HG03039 (cell line): ENCODE measurements at regions not wholly inside any gene's neighbourhood (a gene's known extent, or its start where the extent isn't known, plus 50 kb on each side); places are given as distances from the start of the nearest gene placed in this dataset.
"Not testable (repeated sequence)": the region's sequence is repeated elsewhere in the genome, so short reads cannot be mapped to it uniquely, and the experiment has no call there.

ENCODE experiments used
- ATAC-seq: cut with Tn5 transposase; IDR thresholded peaks from one replicate; pipeline ENCODE4 v1.9.1; 2021; ENCODE audit warnings: mild to moderate bottlenecking, moderate library complexity; ENCODE audit not compliant: unreplicated experiment

GRCh38 chr5:93235761-93236160 lies 345.3 kb downstream of the NR2F1-AS1 start:
- ATAC-seq: no peak

GRCh38 chr5:93226202-93226735 lies 354.8 kb downstream of the NR2F1-AS1 start:
- ATAC-seq: no peak

GRCh38 chr5:93225748-93226147 lies 355.3 kb downstream of the NR2F1-AS1 start:
- ATAC-seq: no peak

GRCh38 chr5:93224624-93225023 lies 356.4 kb downstream of the NR2F1-AS1 start:
- ATAC-seq: no peak

- ATAC-seq: no peak
Measured at GRCh38 chr5:93221773-93222172, 359.2 kb downstream of the NR2F1-AS1 start.

- no peak for ATAC-seq
Measured at GRCh38 chr5:93220431-93220830, 360.6 kb downstream of the NR2F1-AS1 start.

GRCh38 chr5:93219641-93220145 lies 361.3 kb downstream of the NR2F1-AS1 start:
- no peak for ATAC-seq

GRCh38 chr5:93213111-93213794 lies 367.8 kb downstream of the NR2F1-AS1 start:
- ATAC-seq: not testable (repeated sequence)

- no peak for ATAC-seq
Measured at GRCh38 chr5:93209476-93209875, 371.5 kb downstream of the NR2F1-AS1 start.

- ATAC-seq: no peak
Measured at GRCh38 chr5:93208141-93208751, 372.8 kb downstream of the NR2F1-AS1 start.

GRCh38 chr5:93206203-93206602 lies 374.8 kb downstream of the NR2F1-AS1 start:
- no peak for ATAC-seq

GRCh38 chr5:93201061-93201460 lies 380.0 kb downstream of the NR2F1-AS1 start:
- ATAC-seq: no peak

GRCh38 chr5:93196986-93197385 lies 384.0 kb downstream of the NR2F1-AS1 start:
- no peak for ATAC-seq

- ATAC-seq: no peak
Measured at GRCh38 chr5:93193431-93194347, 387.3 kb downstream of the NR2F1-AS1 start.

GRCh38 chr5:93192683-93193082 lies 388.3 kb downstream of the NR2F1-AS1 start:
- no peak for ATAC-seq

- no peak for ATAC-seq
Measured at GRCh38 chr5:93192087-93192486, 388.9 kb downstream of the NR2F1-AS1 start.

- ATAC-seq: no peak
Measured at GRCh38 chr5:93191035-93191817, 389.8 kb downstream of the NR2F1-AS1 start.

- no peak for ATAC-seq
Measured at GRCh38 chr5:93189707-93190120, 391.3 kb downstream of the NR2F1-AS1 start.

- no peak for ATAC-seq
Measured at GRCh38 chr5:93188876-93189485, 392.0 kb downstream of the NR2F1-AS1 start.
